GM10248 (cell line): ENCODE measurements at regions not wholly inside any gene's neighbourhood (a gene's known extent, or its start where the extent isn't known, plus 50 kb on each side); places are given as distances from the start of the nearest gene placed in this dataset.

Experiments
- CTCF ChIA-PET: fragments of 300-600 bp; sonication (Branson Sonifier 250); formaldehyde crosslinking; extraction: SDS; loops from one replicate; lab custom pipeline; 2021; ENCODE audit warnings: antibody characterized with exemption; lab: Yijun Ruan, JAX
- POLR2A ChIA-PET: fragments of 350-650 bp; sonication (Branson Sonifier 250); formaldehyde crosslinking; extraction: SDS; loops from one replicate; lab custom pipeline; 2020; ENCODE audit warnings: antibody characterized with exemption; lab: Yijun Ruan, JAX
- DNase-seq: peaks from one replicate; pipeline ENCODE4 v3.0.0; 2012; ENCODE audit errors: extremely low spot score
- TF ChIP-seq, protein P1 (sequence below): IDR thresholded peaks from 2 replicates; pipeline ENCODE4 v1.5.1; 2012; ENCODE audit warnings: mild to moderate bottlenecking, low read depth; ENCODE audit errors: extremely low read depth, missing control alignments, control extremely low read depth

DNA sequence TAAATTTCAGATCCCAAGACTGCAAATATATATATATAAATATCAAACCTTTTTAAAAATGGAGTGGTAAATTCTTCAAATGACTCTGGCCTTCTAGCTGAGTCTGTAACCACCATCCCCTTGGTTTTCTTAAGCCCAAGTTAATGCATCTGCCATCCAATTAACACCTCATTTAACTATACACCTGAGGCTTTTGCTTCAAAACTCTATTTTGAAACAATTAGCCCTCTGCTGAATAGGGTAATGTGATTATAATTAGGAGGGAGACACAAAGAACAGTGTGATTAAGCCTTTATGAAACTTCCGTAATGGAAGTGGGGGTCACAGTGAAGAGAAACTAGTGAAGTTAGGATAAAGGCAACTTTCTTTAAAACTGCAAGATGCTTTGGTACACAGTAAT, 83.6 kb downstream of the GPR37 start:
- POLR2A ChIA-PET: no interaction called here
- CTCF ChIA-PET: no interaction called here
- TF ChIP-seq, protein P1, sequence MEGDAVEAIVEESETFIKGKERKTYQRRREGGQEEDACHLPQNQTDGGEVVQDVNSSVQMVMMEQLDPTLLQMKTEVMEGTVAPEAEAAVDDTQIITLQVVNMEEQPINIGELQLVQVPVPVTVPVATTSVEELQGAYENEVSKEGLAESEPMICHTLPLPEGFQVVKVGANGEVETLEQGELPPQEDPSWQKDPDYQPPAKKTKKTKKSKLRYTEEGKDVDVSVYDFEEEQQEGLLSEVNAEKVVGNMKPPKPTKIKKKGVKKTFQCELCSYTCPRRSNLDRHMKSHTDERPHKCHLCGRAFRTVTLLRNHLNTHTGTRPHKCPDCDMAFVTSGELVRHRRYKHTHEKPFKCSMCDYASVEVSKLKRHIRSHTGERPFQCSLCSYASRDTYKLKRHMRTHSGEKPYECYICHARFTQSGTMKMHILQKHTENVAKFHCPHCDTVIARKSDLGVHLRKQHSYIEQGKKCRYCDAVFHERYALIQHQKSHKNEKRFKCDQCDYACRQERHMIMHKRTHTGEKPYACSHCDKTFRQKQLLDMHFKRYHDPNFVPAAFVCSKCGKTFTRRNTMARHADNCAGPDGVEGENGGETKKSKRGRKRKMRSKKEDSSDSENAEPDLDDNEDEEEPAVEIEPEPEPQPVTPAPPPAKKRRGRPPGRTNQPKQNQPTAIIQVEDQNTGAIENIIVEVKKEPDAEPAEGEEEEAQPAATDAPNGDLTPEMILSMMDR: no peak
- DNase-seq: no peak

DNA sequence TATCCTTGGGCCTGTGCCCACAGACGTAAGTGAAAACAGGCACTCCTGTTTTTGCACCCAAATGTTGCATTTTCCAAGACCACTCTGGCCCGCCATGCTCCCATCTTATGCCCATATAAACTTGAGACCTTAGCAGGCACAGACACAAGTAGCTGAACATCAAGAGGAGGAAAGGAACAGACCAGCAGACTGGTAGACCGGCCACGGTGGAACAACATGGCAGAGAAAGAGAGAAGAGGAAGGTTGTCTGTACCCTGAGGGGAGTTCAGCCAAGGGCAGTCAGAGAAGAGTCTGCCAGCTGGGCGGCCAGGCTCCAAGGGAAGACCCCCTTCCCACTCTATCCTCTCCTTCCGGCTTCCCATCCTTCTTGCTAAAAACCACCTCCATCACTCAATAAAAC, 85.3 kb downstream of the GPR37 start:
- ChIA-PET CTCF (no interaction called here), POLR2A (no interaction called here)
- TF ChIP-seq, protein P1: no peak
- no peak for DNase-seq

DNA sequence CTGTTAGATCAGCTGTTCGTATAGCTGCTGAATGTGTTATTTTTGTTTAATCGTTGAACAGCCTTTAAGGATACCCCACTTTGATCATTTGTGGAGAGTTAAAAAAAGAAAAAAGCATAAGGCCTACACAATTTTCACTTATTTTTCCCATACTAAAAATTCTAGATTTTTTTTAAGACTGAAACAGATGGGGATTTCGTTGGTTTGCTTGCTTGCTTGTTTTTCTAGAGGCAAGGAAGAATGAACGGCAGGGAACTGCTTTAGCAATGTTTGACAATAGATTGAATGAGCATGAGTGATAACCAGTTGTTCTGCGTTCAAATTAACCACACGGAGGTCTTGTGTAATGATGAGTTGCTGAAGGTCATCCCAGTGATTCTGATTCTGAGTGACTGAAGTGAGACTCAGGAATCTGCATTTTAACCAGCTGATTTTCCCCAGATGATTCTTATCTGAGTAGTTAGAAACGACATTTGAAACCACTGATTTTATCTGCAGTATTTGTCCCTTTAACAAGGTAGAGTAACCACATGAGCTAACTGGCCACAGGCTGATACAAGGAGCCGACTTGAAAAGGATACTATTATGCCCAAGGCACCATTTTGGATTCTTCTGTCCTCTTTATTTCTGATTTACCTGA, 85.9 kb downstream of the GPR37 start:
- ChIA-PET CTCF (no interaction called here), POLR2A (no interaction called here)
- TF ChIP-seq, protein P1: no peak
- DNase-seq: no peak

DNA sequence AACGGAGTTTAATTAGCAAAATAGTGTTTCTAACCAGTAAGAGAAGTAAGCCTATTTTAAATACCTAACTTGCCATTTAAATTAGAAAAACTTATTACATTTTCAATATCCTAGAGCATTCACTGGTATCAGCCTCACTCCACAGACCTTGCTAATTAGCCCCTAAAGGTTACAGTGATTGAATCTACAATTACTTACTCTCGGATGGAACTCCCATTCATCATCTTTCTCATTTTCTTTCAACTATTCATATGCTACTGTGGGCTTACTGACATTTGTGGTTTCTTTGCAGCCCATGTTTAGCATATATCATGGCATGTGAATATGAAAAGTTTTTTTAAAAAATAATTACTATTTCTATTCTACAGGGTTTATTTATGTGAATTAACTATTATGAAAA, 86.4 kb downstream of the GPR37 start:
- DNase-seq: no peak
- TF ChIP-seq, protein P1: no peak
- POLR2A ChIA-PET: no interaction called here
- CTCF ChIA-PET: no interaction called here

DNA sequence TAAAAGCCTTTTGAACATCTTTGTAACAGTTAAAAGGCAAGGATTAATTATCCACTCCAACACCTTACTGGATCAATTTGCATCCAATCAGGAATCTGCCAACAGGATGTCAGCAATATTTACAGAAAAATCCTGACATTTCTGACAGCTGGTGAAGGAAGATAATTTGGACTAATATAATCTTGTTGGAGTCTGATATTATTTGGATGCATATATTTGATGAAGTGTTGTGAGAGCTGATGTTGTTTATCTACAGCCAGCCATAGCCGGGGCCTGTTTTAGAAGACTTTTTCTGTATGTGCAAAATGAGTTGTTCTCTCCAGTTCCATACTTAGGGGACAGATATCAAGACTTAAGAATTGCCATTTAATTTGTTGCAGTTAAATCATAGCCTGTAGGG, 91.1 kb downstream of the GPR37 start:
- DNase-seq: no peak
- ChIA-PET POLR2A (no interaction called here), CTCF (interaction anchor here (1.6 kb wide), 1 partner anchor 21 kb away, joined by 4 read pairs; no protein-coding TSS in a partner anchor)
- TF ChIP-seq, protein P1: no peak

DNA sequence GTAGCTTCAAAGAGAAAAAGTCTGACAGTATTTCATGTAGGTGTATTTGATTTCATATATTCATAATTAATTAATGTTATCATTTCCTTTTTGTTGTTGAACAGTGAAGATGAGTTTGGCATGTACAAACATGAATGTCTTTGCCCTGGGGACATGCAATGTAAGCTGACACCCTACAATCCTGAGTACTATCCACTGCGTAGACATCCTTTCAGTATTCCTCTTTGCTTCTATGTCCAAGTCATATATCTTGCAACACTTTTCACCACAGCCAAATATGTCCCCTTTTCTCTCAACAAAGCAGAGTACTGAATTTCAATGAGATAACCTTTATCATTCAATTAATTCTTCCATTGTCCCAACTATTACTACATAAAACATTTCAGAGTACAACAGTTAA, 93.6 kb downstream of the GPR37 start:
- TF ChIP-seq, protein P1: no peak

More for the DNA sequence above, 93.6 kb downstream of the GPR37 start:
- ChIA-PET CTCF (no interaction called here), POLR2A (no interaction called here)
- no peak for DNase-seq
